IMR-90 (cell line): ENCODE measurements at regions not wholly inside any gene's neighbourhood (a gene's known extent, or its start where the extent isn't known, plus 50 kb on each side); places are given as distances from the start of the nearest gene placed in this dataset.
A peak's percentile ranks its signal among the peaks of the same experiment; 100 is the strongest.

Source experiments
- ATAC-seq: fragments of 200-7000 bp; cut with Tn5 transposase; 2 replicates; pipeline ENCODE4 v1.9.1; 2020; ENCODE audit warnings: low read depth, mild to moderate bottlenecking, moderate library complexity
- BruUV-seq: library from RNA; stranded (reverse); fragments of 400-500 nt; replicated peaks from 2 replicates; lab custom pipeline; 2021; lab: Mats Ljungman, UMichigan
- CTCF ChIA-PET: fragments of 300-600 bp; formaldehyde crosslinking; extraction: SDS; loops from one replicate; lab custom pipeline; 2021; ENCODE audit warnings: antibody characterized with exemption; lab: Yijun Ruan, JAX
- POLR2A ChIA-PET: fragments of 300-600 bp; sonication (Branson Sonifier 250); formaldehyde crosslinking; loops from one replicate; lab custom pipeline; 2022; ENCODE audit warnings: antibody characterized with exemption; ENCODE audit not compliant: unreplicated experiment; lab: Charles Lee
- DNase-seq: peaks from one replicate; pipeline ENCODE4 v3.0.0; 2013
- H2AFZ ChIP-seq: replicated peaks from 2 replicates; pipeline ENCODE3; 2013; ENCODE audit warnings: low read length, mild to moderate bottlenecking; ENCODE audit not compliant: poor library complexity
- H2AK5ac ChIP-seq: 2 replicates; pipeline ENCODE4 v1.6.1; 2013; ENCODE audit warnings: low read depth, low read length, inconsistent platforms
- H2AK9ac ChIP-seq: replicated peaks from 2 replicates; pipeline ENCODE3; 2013; ENCODE audit warnings: mild to moderate bottlenecking, low read depth, low read length, moderate library complexity; ENCODE audit not compliant: poor library complexity
- H2BK120ac ChIP-seq: 2 replicates; pipeline ENCODE4 v1.6.1; 2013; ENCODE audit warnings: low read depth, low read length, inconsistent platforms
- H2BK15ac ChIP-seq: 3 replicates; pipeline ENCODE4 v1.6.1; 2013; ENCODE audit warnings: low read depth, low read length, inconsistent platforms
- H2BK20ac ChIP-seq: 2 replicates; pipeline ENCODE4 v1.6.1; 2013; ENCODE audit warnings: low read depth, mild to moderate bottlenecking, inconsistent platforms, low read length, moderate library complexity
- H2BK5ac ChIP-seq: 2 replicates; pipeline ENCODE4 v1.6.1; 2013; ENCODE audit warnings: mild to moderate bottlenecking, low read depth, low read length, inconsistent platforms; ENCODE audit not compliant: poor library complexity, severe bottlenecking
- H3K14ac ChIP-seq: replicated peaks from 2 replicates; pipeline ENCODE4 v1.6.1; 2013; ENCODE audit warnings: low read depth, low read length, inconsistent platforms
- H3K18ac ChIP-seq: 2 replicates; pipeline ENCODE4 v1.6.1; 2013; ENCODE audit warnings: low read depth, low read length, control low read depth
- H3K23ac ChIP-seq: 2 replicates; pipeline ENCODE4 v1.6.1; 2013; ENCODE audit warnings: low read depth, low read length, inconsistent platforms
- H3K27ac ChIP-seq: 2 replicates; pipeline ENCODE4 v1.5.1; 2013; ENCODE audit warnings: mild to moderate bottlenecking, control low read depth, low read length; ENCODE audit not compliant: insufficient read depth
- H3K27me3 ChIP-seq: 2 replicates; pipeline ENCODE4 v1.6.1; 2013; ENCODE audit warnings: low read length; ENCODE audit not compliant: control insufficient read depth, insufficient read depth
- H3K36me3 ChIP-seq: 2 replicates; pipeline ENCODE4 v1.6.1; 2013; ENCODE audit warnings: low read length, mixed read lengths; ENCODE audit not compliant: control insufficient read depth, insufficient read depth
- H3K4ac ChIP-seq: 2 replicates; pipeline ENCODE4 v1.6.1; 2013; ENCODE audit warnings: low read depth, low read length, inconsistent platforms
- H3K4me1 ChIP-seq: 2 replicates; pipeline ENCODE4 v1.6.1; 2013; ENCODE audit warnings: low read length, mixed read lengths; ENCODE audit not compliant: control insufficient read depth, insufficient read depth
- H3K4me2 ChIP-seq: 2 replicates; pipeline ENCODE4 v1.6.1; 2013; ENCODE audit warnings: low read depth, mild to moderate bottlenecking, control low read depth, low read length, moderate library complexity
- H3K4me3 ChIP-seq: 2 replicates; pipeline ENCODE4 v1.5.1; 2013; ENCODE audit warnings: low read depth, mild to moderate bottlenecking, control low read depth, low read length, moderate library complexity; ENCODE audit not compliant: insufficient read depth
- H3K56ac ChIP-seq: 2 replicates; pipeline ENCODE4 v1.6.1; 2013; ENCODE audit warnings: low read length, inconsistent platforms; ENCODE audit not compliant: insufficient read depth; ENCODE audit errors: extremely low read depth
- H3K79me1 ChIP-seq, 2 experiments: 2 replicates each; pipeline ENCODE4 v1.6.1; 2013; ENCODE audit warnings: low read length in 2 of 2, inconsistent platforms in 1 of 2, low read depth in 1 of 2
- H3K9ac ChIP-seq: 2 replicates; pipeline ENCODE4 v1.6.1; 2013; ENCODE audit warnings: low read depth, low read length, control low read depth
- H3K9me1 ChIP-seq: 2 replicates; pipeline ENCODE4 v1.6.1; 2013; ENCODE audit warnings: low read length, inconsistent platforms; ENCODE audit not compliant: insufficient read depth
- H3K9me3 ChIP-seq: 2 replicates; pipeline ENCODE4 v1.6.1; 2013; ENCODE audit warnings: low read length; ENCODE audit not compliant: control insufficient read depth, insufficient read depth
- H4K20me1 ChIP-seq: 2 replicates; pipeline ENCODE4 v1.6.1; 2013; ENCODE audit warnings: low read length, inconsistent platforms; ENCODE audit not compliant: insufficient read depth
- H4K5ac ChIP-seq: 2 replicates; pipeline ENCODE4 v1.6.1; 2013; ENCODE audit warnings: mild to moderate bottlenecking, low read depth, low read length, control low read depth
- H4K8ac ChIP-seq, 2 experiments: 2 replicates each; pipeline ENCODE4 v1.6.1; 2013; ENCODE audit warnings: low read depth in 2 of 2, low read length in 2 of 2, control low read depth in 1 of 2, inconsistent platforms in 1 of 2
- H4K91ac ChIP-seq: 2 replicates; pipeline ENCODE4 v1.6.1; 2013; ENCODE audit warnings: low read depth, low read length, inconsistent platforms; ENCODE audit not compliant: insufficient read depth
- BHLHE40 ChIP-seq: fragments of 150-350 bp; IDR thresholded peaks from 2 replicates; pipeline ENCODE4 v1.6.1; 2016; ENCODE audit warnings: mild to moderate bottlenecking, low read depth, low read length
- CEBPB ChIP-seq: IDR thresholded peaks from 2 replicates; pipeline ENCODE4 v1.6.1; 2012; ENCODE audit warnings: low read depth, low read length, improper control_type of control experiment
- CHD1 ChIP-seq: IDR thresholded peaks from 2 replicates; pipeline ENCODE4 v1.6.1; 2012; ENCODE audit warnings: low read depth, low read length, improper control_type of control experiment
- MAFK ChIP-seq: IDR thresholded peaks from 2 replicates; pipeline ENCODE4 v1.6.1; 2012; ENCODE audit warnings: low read depth, low read length, improper control_type of control experiment
- WGBS, 2 experiments: methylation state at CpG; one replicate each; pipeline versions ENCODE4 v1.1.5 to v1.1.7; 2013; ENCODE audit warnings: missing lambda C conversion rate in 2 of 2; ENCODE audit not compliant: insufficient read length in 1 of 2; ENCODE audit errors: extremely low coverage in 2 of 2; 5-methylcytosine and 5-hydroxymethylcytosine counted together
- dilution Hi-C: fragments of 300-500 bp; cut with HindIII; formaldehyde crosslinking; loops from one replicate; pipeline ENCODE4 v1.14.3; 2018; ENCODE audit warnings: low sequenced_read_pairs; ENCODE audit not compliant: unreplicated experiment
- in situ Hi-C: fragments of 300-500 bp; cut with MboI; formaldehyde crosslinking; loops from 3 replicates; pipeline ENCODE4 v1.14.3; 2019; ENCODE audit warnings: low sequenced_read_pairs, inconsistent platforms, mixed read lengths
- intact Hi-C: fragments of 100-400 bp; cut with micrococcal nuclease; formaldehyde crosslinking; loops from 2 replicates; pipeline ENCODE4 v1.10.0; 2022
- TF ChIP-seq, protein P1 (sequence below): fragments of 150-350 bp; IDR thresholded peaks from 2 replicates; pipeline ENCODE4 v1.6.1; 2016; ENCODE audit warnings: low read depth, mild to moderate bottlenecking, low read length, moderate library complexity, borderline replicate concordance
- TF ChIP-seq, protein P2 (sequence below): conservative IDR thresholded peaks from 2 replicates; pipeline ENCODE4 v1.5.1; 2012; ENCODE audit warnings: mild to moderate bottlenecking, low read depth, low read length, improper control_type of control experiment
- TF ChIP-seq, protein P3 (sequence below): fragments of 150-350 bp; IDR thresholded peaks from 2 replicates; pipeline ENCODE4 v1.6.1; 2017; ENCODE audit warnings: mild to moderate bottlenecking, antibody characterized with exemption, low read length, low read depth

DNA sequence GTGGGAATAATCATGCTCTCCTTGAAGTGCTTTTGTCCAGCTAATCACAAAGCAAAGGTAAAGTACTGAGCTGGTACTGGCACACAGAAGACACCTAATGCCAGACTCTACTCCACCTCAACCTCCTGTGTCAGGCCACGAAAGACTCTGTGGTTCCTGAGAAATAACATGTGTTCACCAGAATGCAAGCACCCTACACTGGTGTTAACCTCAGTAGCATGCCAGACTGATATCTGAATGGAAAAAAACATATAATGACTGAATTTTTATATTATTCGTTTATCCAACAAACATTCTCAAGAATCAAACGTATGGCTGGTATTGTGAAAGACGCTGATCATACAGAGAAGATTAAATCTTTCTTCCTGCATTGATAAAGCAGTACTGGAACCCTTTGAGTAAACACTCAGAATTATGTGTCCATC is 97.1 kb upstream of the IFNE start:
- Histone ChIP-seq H3K9me3 (no peaks in the 10 kb centered on the region), H3K14ac (peak overlapping the region; percentile 67), H3K27me3 (no peaks in the 10 kb centered on the region), H3K23ac (peak overlapping the region; percentile 26; the same call in 1 of the 2 replicates), H3K4ac (peak overlapping the region; percentile 75), H4K91ac (no peak overlapping the region), H2BK5ac (peak overlapping the region; percentile 37), H2BK15ac (peak overlapping the region; percentile 37; the same call in 1 of the 3 replicates), H2AFZ (peak overlapping the region; percentile 74), H3K9ac (no peak overlapping the region), H3K27ac (0 out of 2 replicates have a peak overlapping the region, but pooled peaks have one; percentile 26), H3K9me1 (peaks cover 4% of the 10 kb centered on the region), H3K4me2 (peak overlapping the region; percentile 95; the same call in 1 of the 2 replicates), H4K8ac (peak overlapping the region; percentile 41 to 90; a peak in 3 of 4 replicates), H3K4me3 (no peak overlapping the region), H2AK5ac (peak overlapping the region; percentile 65), H3K56ac (no peak overlapping the region), H2AK9ac (no peak overlapping the region), H4K20me1 (no peaks in the 10 kb centered on the region), H3K4me1 (peaks cover 9% of the 10 kb centered on the region), H3K79me1 (peaks cover 0 to 7% of the 10 kb centered on the region in 2 experiments; a peak in 2 of 4 replicates), H3K36me3 (no peaks in the 10 kb centered on the region), H3K18ac (peak overlapping the region; percentile 88), H4K5ac (peak overlapping the region; percentile 99), H2BK120ac (peak overlapping the region; percentile 12; the same call in 1 of the 2 replicates), H2BK20ac (peak overlapping the region; percentile 32; the same call in 1 of the 2 replicates)
- ChIA-PET CTCF (no interaction called here), POLR2A (no interaction called here)
- TF ChIP-seq CEBPB, result peak; percentile 36; the same call in 1 of the 2 replicates
- TF ChIP-seq, protein P1, sequence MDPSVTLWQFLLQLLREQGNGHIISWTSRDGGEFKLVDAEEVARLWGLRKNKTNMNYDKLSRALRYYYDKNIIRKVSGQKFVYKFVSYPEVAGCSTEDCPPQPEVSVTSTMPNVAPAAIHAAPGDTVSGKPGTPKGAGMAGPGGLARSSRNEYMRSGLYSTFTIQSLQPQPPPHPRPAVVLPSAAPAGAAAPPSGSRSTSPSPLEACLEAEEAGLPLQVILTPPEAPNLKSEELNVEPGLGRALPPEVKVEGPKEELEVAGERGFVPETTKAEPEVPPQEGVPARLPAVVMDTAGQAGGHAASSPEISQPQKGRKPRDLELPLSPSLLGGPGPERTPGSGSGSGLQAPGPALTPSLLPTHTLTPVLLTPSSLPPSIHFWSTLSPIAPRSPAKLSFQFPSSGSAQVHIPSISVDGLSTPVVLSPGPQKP, result no peak
- TF ChIP-seq MAFK, result no peak
- TF ChIP-seq, protein P2, sequence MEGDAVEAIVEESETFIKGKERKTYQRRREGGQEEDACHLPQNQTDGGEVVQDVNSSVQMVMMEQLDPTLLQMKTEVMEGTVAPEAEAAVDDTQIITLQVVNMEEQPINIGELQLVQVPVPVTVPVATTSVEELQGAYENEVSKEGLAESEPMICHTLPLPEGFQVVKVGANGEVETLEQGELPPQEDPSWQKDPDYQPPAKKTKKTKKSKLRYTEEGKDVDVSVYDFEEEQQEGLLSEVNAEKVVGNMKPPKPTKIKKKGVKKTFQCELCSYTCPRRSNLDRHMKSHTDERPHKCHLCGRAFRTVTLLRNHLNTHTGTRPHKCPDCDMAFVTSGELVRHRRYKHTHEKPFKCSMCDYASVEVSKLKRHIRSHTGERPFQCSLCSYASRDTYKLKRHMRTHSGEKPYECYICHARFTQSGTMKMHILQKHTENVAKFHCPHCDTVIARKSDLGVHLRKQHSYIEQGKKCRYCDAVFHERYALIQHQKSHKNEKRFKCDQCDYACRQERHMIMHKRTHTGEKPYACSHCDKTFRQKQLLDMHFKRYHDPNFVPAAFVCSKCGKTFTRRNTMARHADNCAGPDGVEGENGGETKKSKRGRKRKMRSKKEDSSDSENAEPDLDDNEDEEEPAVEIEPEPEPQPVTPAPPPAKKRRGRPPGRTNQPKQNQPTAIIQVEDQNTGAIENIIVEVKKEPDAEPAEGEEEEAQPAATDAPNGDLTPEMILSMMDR, result no peak
- TF ChIP-seq CHD1, result no peak
- TF ChIP-seq, protein P3, sequence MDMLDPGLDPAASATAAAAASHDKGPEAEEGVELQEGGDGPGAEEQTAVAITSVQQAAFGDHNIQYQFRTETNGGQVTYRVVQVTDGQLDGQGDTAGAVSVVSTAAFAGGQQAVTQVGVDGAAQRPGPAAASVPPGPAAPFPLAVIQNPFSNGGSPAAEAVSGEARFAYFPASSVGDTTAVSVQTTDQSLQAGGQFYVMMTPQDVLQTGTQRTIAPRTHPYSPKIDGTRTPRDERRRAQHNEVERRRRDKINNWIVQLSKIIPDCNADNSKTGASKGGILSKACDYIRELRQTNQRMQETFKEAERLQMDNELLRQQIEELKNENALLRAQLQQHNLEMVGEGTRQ, result no peak
- no peak for TF ChIP-seq BHLHE40
- in situ Hi-C loops, result loop anchor here (25.0 kb wide), 1 partner anchor 408 kb away; the partner anchor contains the start of genes CDKN2A and CDKN2B-AS1
- ATAC-seq, result no peak
- DNase-seq, result peak; percentile 10
- dilution Hi-C loops, result no loop called here
- BruUV-seq, result no TSS peak
- intact Hi-C loops, result loop anchor here (5.0 kb wide), 2 partner anchors 98 to 208 kb away; no protein-coding TSS in a partner anchor
- WGBS, 2 experiments, result 100% methylated on average over 2 of the region's 4 CpGs; no CpG with 5 or more reads in 1 of the 2 experiments
